Smooth muscle cell (in vitro differentiated cells): ENCODE measurements at regions not wholly inside any gene's neighbourhood (a gene's known extent, or its start where the extent isn't known, plus 50 kb on each side); places are given as distances from the start of the nearest gene placed in this dataset.

Source experiments
- DNase-seq: peaks from one replicate; lab custom pipeline; 2025; ENCODE audit not compliant: unreplicated experiment; lab: John Stamatoyannopoulos, UW
- H2AFZ ChIP-seq: fragments of 200-600 bp; sonication (generic); 2 replicates; pipeline ENCODE4 v1.6.0; 2016; ENCODE audit warnings: antibody characterized with exemption, low read depth, mild to moderate bottlenecking
- H3F3A ChIP-seq: fragments of 200-600 bp; sonication (generic); 2 replicates; pipeline ENCODE4 v1.6.0; 2017; ENCODE audit warnings: antibody characterized with exemption, low read depth
- H3K27ac ChIP-seq: fragments of 200-600 bp; sonication (generic); 2 replicates; pipeline ENCODE4 v1.5.1; 2016; ENCODE audit warnings: low read depth, mild to moderate bottlenecking
- H3K27me3 ChIP-seq: fragments of 200-600 bp; sonication (generic); 2 replicates; pipeline ENCODE4 v1.6.1; 2016; ENCODE audit warnings: low read depth, mild to moderate bottlenecking
- H3K36me3 ChIP-seq: fragments of 200-600 bp; sonication (generic); 2 replicates; pipeline ENCODE4 v1.5.1; 2016; ENCODE audit warnings: low read depth
- H3K4me1 ChIP-seq: fragments of 200-600 bp; sonication (generic); 2 replicates; pipeline ENCODE4 v1.5.1; 2016; ENCODE audit warnings: low read depth
- H3K4me2 ChIP-seq: fragments of 200-600 bp; sonication (generic); 2 replicates; pipeline ENCODE4 v1.6.0; 2016; ENCODE audit warnings: mild to moderate bottlenecking
- H3K4me3 ChIP-seq: fragments of 200-600 bp; sonication (generic); 2 replicates; pipeline ENCODE4 v1.5.1; 2016; ENCODE audit warnings: mild to moderate bottlenecking
- H3K79me2 ChIP-seq: fragments of 200-600 bp; sonication (generic); 2 replicates; pipeline ENCODE4 v1.6.0; 2016; ENCODE audit warnings: low read depth, mild to moderate bottlenecking
- H3K9ac ChIP-seq: fragments of 200-600 bp; sonication (generic); 2 replicates; pipeline ENCODE4 v1.6.0; 2016; ENCODE audit warnings: low read depth
- H3K9me3 ChIP-seq: fragments of 200-600 bp; sonication (generic); replicated peaks from 2 replicates; pipeline ENCODE4 v1.5.1; 2016; ENCODE audit warnings: low read depth
- H4K20me1 ChIP-seq: fragments of 200-600 bp; sonication (generic); 2 replicates; pipeline ENCODE4 v1.6.0; 2016; ENCODE audit warnings: low read depth
- CTCF ChIP-seq: fragments of 200-600 bp; sonication (generic); IDR thresholded peaks from 2 replicates; pipeline ENCODE4 v1.5.1; 2017; ENCODE audit warnings: borderline replicate concordance, mild to moderate bottlenecking, antibody characterized with exemption; ENCODE audit not compliant: insufficient read depth, poor library complexity, severe bottlenecking
- WGBS: methylation state at CpG from one replicate; pipeline ENCODE4 v1.1.7; 2016; ENCODE audit warnings: low lambda C conversion rate; 5-methylcytosine and 5-hydroxymethylcytosine counted together

GRCh38 chr2:180202467-180202951, 195.4 kb upstream of the CWC22 start:
- WGBS, result 29% methylated on average over 7 of the region's 7 CpGs
- no peak overlapping the region for H3K4me3 ChIP-seq
- H3K79me2 ChIP-seq, result no peaks in the 10 kb centered on the region
- H3K27ac ChIP-seq, result peak overlapping the region; percentile 58
- H3F3A ChIP-seq, result peaks cover 3% of the 10 kb centered on the region
- H3K9ac ChIP-seq, result no peak overlapping the region
- no peaks in the 10 kb centered on the region for H3K9me3 ChIP-seq
- H3K4me2 ChIP-seq, result peak overlapping the region; percentile 69
- no peaks in the 10 kb centered on the region for H3K36me3 ChIP-seq
- DNase-seq, result no peak
- H4K20me1 ChIP-seq, result no peaks in the 10 kb centered on the region
- H3K4me1 ChIP-seq, result peaks cover 18% of the 10 kb centered on the region
- H2AFZ ChIP-seq, result peak overlapping the region; percentile 47
- TF ChIP-seq CTCF, result no peak
- H3K27me3 ChIP-seq, result no peaks in the 10 kb centered on the region

- H3K4me3 ChIP-seq, result no peak overlapping the region
- no peaks in the 10 kb centered on the region for H3K27me3 ChIP-seq
- no peaks in the 10 kb centered on the region for H3K9me3 ChIP-seq
- no peak overlapping the region for H3K27ac ChIP-seq
- H3K4me1 ChIP-seq, result no peaks in the 10 kb centered on the region
- no peak overlapping the region for H3K4me2 ChIP-seq
- no peak overlapping the region for H3K9ac ChIP-seq
- no peaks in the 10 kb centered on the region for H3K36me3 ChIP-seq
- WGBS, result 55% methylated on average over 2 of the region's 2 CpGs
- no peaks in the 10 kb centered on the region for H3K79me2 ChIP-seq
- TF ChIP-seq CTCF, result no peak
- no peaks in the 10 kb centered on the region for H3F3A ChIP-seq
- no peak overlapping the region for H2AFZ ChIP-seq
- no peak for DNase-seq
- H4K20me1 ChIP-seq, result no peaks in the 10 kb centered on the region
Measured at GRCh38 chr2:180196419-180196977, 189.4 kb upstream of the CWC22 start.

DNA sequence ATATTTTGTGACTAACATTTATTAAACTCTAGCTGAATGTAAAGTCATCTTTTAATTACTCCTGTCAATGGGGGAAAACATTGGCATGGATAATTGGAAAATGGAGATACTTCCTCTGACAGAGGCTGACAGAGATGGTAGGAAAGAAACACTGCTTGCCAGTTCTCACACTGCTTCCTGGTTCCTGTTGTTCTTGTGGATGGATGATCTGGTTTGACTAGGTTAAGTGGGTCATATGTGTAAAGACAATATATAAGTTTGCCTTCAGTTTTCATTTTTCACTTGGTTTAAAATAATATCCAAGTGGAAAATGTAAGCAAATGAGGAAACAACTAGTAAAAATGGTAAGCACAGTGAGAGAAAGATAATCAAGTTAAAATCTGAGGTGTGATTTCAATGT, 188.8 kb upstream of the CWC22 start:
- no peak overlapping the region for H2AFZ ChIP-seq
- H3K9ac ChIP-seq, result no peak overlapping the region
- no peak overlapping the region for H3K27ac ChIP-seq
- DNase-seq, result no peak
- H3K4me2 ChIP-seq, result no peak overlapping the region
- no peaks in the 10 kb centered on the region for H3F3A ChIP-seq
- H4K20me1 ChIP-seq, result no peaks in the 10 kb centered on the region
- no peaks in the 10 kb centered on the region for H3K79me2 ChIP-seq
- no peaks in the 10 kb centered on the region for H3K27me3 ChIP-seq
- H3K36me3 ChIP-seq, result no peaks in the 10 kb centered on the region
- H3K9me3 ChIP-seq, result no peaks in the 10 kb centered on the region
- peaks cover 3% of the 10 kb centered on the region for H3K4me1 ChIP-seq
- no peak for TF ChIP-seq CTCF
- no peak overlapping the region for H3K4me3 ChIP-seq

- Histone ChIP-seq H3K79me2 (no peaks in the 10 kb centered on the region), H3K27me3 (no peaks in the 10 kb centered on the region), H2AFZ (peak overlapping the region; percentile 38), H3K4me2 (peak overlapping the region; percentile 7), H3K4me1 (peaks cover 3% of the 10 kb centered on the region), H3K36me3 (no peaks in the 10 kb centered on the region), H4K20me1 (no peaks in the 10 kb centered on the region), H3K9ac (no peak overlapping the region), H3K27ac (no peak overlapping the region), H3K4me3 (no peak overlapping the region), H3K9me3 (no peaks in the 10 kb centered on the region), H3F3A (no peaks in the 10 kb centered on the region)
- no peak for DNase-seq
- WGBS, result 54% methylated on average over 11 of the region's 11 CpGs
- no peak for TF ChIP-seq CTCF
Measured at GRCh38 chr2:180191432-180192124, 184.5 kb upstream of the CWC22 start.
